WTC11 (cell line): ENCODE measurements at regions not wholly inside any gene's neighbourhood (a gene's known extent, or its start where the extent isn't known, plus 50 kb on each side); places are given as distances from the start of the nearest gene placed in this dataset.

Experiments
- ATAC-seq: fragments of 200-7000 bp; cut with Tn5 transposase; 2 replicates; pipeline ENCODE4 v1.10.0; 2021; ENCODE audit warnings: mild to moderate bottlenecking, moderate library complexity
- CTCF ChIA-PET: fragments of 300-600 bp; sonication (Branson Sonifier 250); formaldehyde crosslinking; loops from one replicate; lab custom pipeline; 2021; ENCODE audit warnings: antibody characterized with exemption; lab: Charles Lee
- POLR2A ChIA-PET: fragments of 350-600 bp; sonication (Branson Sonifier 250); formaldehyde crosslinking; loops from one replicate; lab custom pipeline; 2021; ENCODE audit warnings: antibody characterized with exemption; lab: Charles Lee
- DNase-seq: peaks from one replicate; pipeline ENCODE4 v3.0.0; 2021; ENCODE audit warnings: low spot score
- H3K27ac Mint-ChIP-seq: 2 replicates; pipeline ENCODE4 v1.8.0; 2021; ENCODE audit warnings: mixed read lengths
- H3K27me3 Mint-ChIP-seq: 2 replicates; pipeline ENCODE4 v1.8.0; 2021; ENCODE audit warnings: low read depth, mild to moderate bottlenecking, moderate library complexity, mixed read lengths
- H3K36me3 Mint-ChIP-seq: 2 replicates; pipeline ENCODE4 v1.8.0; 2021; ENCODE audit warnings: mixed read lengths
- H3K4me1 Mint-ChIP-seq: 2 replicates; pipeline ENCODE4 v1.8.0; 2022; ENCODE audit warnings: mixed read lengths
- H3K4me3 Mint-ChIP-seq: 2 replicates; pipeline ENCODE4 v1.8.0; 2021; ENCODE audit warnings: mild to moderate bottlenecking, moderate library complexity, mixed read lengths
- H3K9me3 Mint-ChIP-seq: 2 replicates; pipeline ENCODE4 v1.8.0; 2021; ENCODE audit warnings: mixed read lengths
- CREB1 ChIP-seq: sonication (generic); formaldehyde crosslinking; IDR thresholded peaks from 2 replicates; pipeline ENCODE4 v1.8.0; 2023; ENCODE audit warnings: mild to moderate bottlenecking, missing genetic modification reagents
- FOXJ3 ChIP-seq: sonication (generic); formaldehyde crosslinking; IDR thresholded peaks from 2 replicates; pipeline ENCODE4 v1.9.0; 2021; ENCODE audit warnings: missing genetic modification reagents, mild to moderate bottlenecking, borderline replicate concordance
- GABPB1 ChIP-seq: sonication (generic); formaldehyde crosslinking; IDR thresholded peaks from 2 replicates; pipeline ENCODE4 v1.8.1; 2023; ENCODE audit warnings: mild to moderate bottlenecking, missing genetic modification reagents
- MXD4 ChIP-seq: fragments of 250-450 bp; sonication (Bioruptor Pico); IDR thresholded peaks from 2 replicates; pipeline ENCODE4 v1.8.0; 2021; ENCODE audit warnings: mild to moderate bottlenecking, moderate library complexity, borderline replicate concordance
- NR1H2 ChIP-seq: sonication (generic); formaldehyde crosslinking; IDR thresholded peaks from 2 replicates; pipeline ENCODE4 v1.9.0; 2021; ENCODE audit warnings: mild to moderate bottlenecking, moderate library complexity, missing genetic modification reagents
- TCF7 ChIP-seq: sonication (generic); formaldehyde crosslinking; IDR thresholded peaks from 2 replicates; pipeline ENCODE4 v1.8.0; 2022; ENCODE audit warnings: mild to moderate bottlenecking, low read depth, missing genetic modification reagents, moderate library complexity
- ZBTB21 ChIP-seq: sonication (generic); formaldehyde crosslinking; IDR thresholded peaks from 2 replicates; pipeline ENCODE4 v1.8.1; 2023; ENCODE audit warnings: mild to moderate bottlenecking, missing genetic modification reagents, borderline replicate concordance
- ZNF138 ChIP-seq: sonication (generic); formaldehyde crosslinking; conservative IDR thresholded peaks from 2 replicates; pipeline ENCODE4 v1.8.1; 2022; ENCODE audit warnings: mild to moderate bottlenecking, moderate library complexity, missing genetic modification reagents
- ZNF219 ChIP-seq: sonication (generic); formaldehyde crosslinking; IDR thresholded peaks from 2 replicates; pipeline ENCODE4 v1.8.0; 2023; ENCODE audit warnings: missing genetic modification reagents, mild to moderate bottlenecking, borderline replicate concordance
- ZNF317 ChIP-seq: sonication (generic); formaldehyde crosslinking; IDR thresholded peaks from 2 replicates; pipeline ENCODE4 v1.8.1; 2023; ENCODE audit warnings: low read depth, mild to moderate bottlenecking, moderate library complexity, missing genetic modification reagents, borderline replicate concordance
- ZNF423 ChIP-seq: fragments of 250-450 bp; sonication (Bioruptor Pico); IDR thresholded peaks from 2 replicates; pipeline ENCODE4 v2.1.2; 2022; ENCODE audit warnings: mild to moderate bottlenecking, moderate library complexity
- TF ChIP-seq, protein P1 (sequence below): sonication (generic); formaldehyde crosslinking; IDR thresholded peaks from 2 replicates; pipeline ENCODE4 v1.8.1; 2022; ENCODE audit warnings: mild to moderate bottlenecking, moderate library complexity, missing genetic modification reagents
- TF ChIP-seq, protein P2 (sequence below): fragments of 250-450 bp; sonication (Bioruptor Pico); IDR thresholded peaks from 2 replicates; pipeline ENCODE4 v1.8.0; 2021; ENCODE audit warnings: mild to moderate bottlenecking
- TF ChIP-seq, protein P3 (sequence below): sonication (generic); formaldehyde crosslinking; IDR thresholded peaks from 2 replicates; pipeline ENCODE4 v1.8.1; 2023; ENCODE audit warnings: mild to moderate bottlenecking, missing genetic modification reagents
- TF ChIP-seq, protein P4 (sequence below): sonication (generic); formaldehyde crosslinking; IDR thresholded peaks from 2 replicates; pipeline ENCODE4 v1.8.0; 2022; ENCODE audit warnings: mild to moderate bottlenecking, missing genetic modification reagents
- TF ChIP-seq, protein P5 (sequence below): sonication (generic); formaldehyde crosslinking; IDR thresholded peaks from 2 replicates; pipeline ENCODE4 v1.8.1; 2022; ENCODE audit warnings: missing genetic modification reagents, borderline replicate concordance
- TF ChIP-seq, protein P6 (sequence below): fragments of 250-450 bp; sonication (Bioruptor Pico); IDR thresholded peaks from 2 replicates; pipeline ENCODE4 v1.9.0; 2021; ENCODE audit warnings: mild to moderate bottlenecking
- TF ChIP-seq, protein P7 (sequence below): fragments of 250-450 bp; sonication (Bioruptor Pico); IDR thresholded peaks from 2 replicates; pipeline ENCODE4 v1.9.0; 2021; ENCODE audit warnings: mild to moderate bottlenecking, borderline replicate concordance
- TF ChIP-seq, protein P8 (sequence below): sonication (generic); formaldehyde crosslinking; IDR thresholded peaks from 2 replicates; pipeline ENCODE4 v1.8.1; 2023; ENCODE audit warnings: mild to moderate bottlenecking, missing genetic modification reagents

DNA sequence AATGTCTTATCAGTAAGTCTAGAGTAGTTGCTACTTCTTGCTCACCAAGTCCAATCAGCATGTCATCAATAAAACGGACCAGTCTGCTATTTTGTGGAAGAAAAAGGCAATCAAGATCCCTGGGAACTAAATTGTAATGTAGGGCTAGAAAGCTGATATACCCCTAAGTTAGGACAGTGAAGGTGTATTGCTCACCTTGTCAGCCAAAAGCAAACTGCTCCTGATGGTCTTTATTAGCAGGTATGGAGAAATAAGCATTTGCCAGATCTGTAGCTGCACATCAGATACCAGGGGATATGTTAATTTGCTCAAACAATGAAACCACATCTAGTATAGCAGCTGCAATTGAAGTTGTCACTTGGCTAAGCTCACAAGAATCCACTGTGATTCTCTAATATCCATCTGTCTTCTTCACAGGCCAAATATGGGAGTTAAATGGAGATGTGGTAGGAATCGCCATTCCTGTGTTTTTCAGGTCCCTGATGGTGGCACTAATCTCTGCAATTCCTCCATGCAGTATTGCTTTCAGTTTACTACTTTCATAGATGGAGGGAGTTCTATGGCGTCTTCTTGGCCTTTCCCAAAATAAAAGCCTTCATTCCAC, 75.0 kb downstream of the TMEM237 start:
- TF ChIP-seq NR1H2 (CRISPR knock-in tag) (no peak), ZBTB21 (no peak), TCF7 (CRISPR knock-in tag) (no peak), ZNF138 (no peak), MXD4 (CRISPR knock-in tag) (no peak), ZNF317 (CRISPR knock-in tag) (no peak), FOXJ3 (CRISPR knock-in tag) (no peak), CREB1 (no peak), ZNF423 (CRISPR knock-in tag) (no peak), GABPB1 (CRISPR knock-in tag) (no peak), ZNF219 (CRISPR knock-in tag) (no peak)
- TF ChIP-seq, protein P1, sequence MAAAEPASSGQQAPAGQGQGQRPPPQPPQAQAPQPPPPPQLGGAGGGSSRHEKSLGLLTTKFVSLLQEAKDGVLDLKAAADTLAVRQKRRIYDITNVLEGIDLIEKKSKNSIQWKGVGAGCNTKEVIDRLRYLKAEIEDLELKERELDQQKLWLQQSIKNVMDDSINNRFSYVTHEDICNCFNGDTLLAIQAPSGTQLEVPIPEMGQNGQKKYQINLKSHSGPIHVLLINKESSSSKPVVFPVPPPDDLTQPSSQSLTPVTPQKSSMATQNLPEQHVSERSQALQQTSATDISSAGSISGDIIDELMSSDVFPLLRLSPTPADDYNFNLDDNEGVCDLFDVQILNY (CRISPR knock-in tag), result no peak
- TF ChIP-seq, protein P2, sequence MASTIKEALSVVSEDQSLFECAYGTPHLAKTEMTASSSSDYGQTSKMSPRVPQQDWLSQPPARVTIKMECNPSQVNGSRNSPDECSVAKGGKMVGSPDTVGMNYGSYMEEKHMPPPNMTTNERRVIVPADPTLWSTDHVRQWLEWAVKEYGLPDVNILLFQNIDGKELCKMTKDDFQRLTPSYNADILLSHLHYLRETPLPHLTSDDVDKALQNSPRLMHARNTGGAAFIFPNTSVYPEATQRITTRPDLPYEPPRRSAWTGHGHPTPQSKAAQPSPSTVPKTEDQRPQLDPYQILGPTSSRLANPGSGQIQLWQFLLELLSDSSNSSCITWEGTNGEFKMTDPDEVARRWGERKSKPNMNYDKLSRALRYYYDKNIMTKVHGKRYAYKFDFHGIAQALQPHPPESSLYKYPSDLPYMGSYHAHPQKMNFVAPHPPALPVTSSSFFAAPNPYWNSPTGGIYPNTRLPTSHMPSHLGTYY (CRISPR knock-in tag), result no peak
- TF ChIP-seq, protein P3, sequence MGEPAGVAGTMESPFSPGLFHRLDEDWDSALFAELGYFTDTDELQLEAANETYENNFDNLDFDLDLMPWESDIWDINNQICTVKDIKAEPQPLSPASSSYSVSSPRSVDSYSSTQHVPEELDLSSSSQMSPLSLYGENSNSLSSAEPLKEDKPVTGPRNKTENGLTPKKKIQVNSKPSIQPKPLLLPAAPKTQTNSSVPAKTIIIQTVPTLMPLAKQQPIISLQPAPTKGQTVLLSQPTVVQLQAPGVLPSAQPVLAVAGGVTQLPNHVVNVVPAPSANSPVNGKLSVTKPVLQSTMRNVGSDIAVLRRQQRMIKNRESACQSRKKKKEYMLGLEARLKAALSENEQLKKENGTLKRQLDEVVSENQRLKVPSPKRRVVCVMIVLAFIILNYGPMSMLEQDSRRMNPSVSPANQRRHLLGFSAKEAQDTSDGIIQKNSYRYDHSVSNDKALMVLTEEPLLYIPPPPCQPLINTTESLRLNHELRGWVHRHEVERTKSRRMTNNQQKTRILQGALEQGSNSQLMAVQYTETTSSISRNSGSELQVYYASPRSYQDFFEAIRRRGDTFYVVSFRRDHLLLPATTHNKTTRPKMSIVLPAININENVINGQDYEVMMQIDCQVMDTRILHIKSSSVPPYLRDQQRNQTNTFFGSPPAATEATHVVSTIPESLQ (CRISPR knock-in tag), result no peak
- TF ChIP-seq, protein P4, sequence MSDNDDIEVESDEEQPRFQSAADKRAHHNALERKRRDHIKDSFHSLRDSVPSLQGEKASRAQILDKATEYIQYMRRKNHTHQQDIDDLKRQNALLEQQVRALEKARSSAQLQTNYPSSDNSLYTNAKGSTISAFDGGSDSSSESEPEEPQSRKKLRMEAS (CRISPR knock-in tag), result no peak
- TF ChIP-seq, protein P5, sequence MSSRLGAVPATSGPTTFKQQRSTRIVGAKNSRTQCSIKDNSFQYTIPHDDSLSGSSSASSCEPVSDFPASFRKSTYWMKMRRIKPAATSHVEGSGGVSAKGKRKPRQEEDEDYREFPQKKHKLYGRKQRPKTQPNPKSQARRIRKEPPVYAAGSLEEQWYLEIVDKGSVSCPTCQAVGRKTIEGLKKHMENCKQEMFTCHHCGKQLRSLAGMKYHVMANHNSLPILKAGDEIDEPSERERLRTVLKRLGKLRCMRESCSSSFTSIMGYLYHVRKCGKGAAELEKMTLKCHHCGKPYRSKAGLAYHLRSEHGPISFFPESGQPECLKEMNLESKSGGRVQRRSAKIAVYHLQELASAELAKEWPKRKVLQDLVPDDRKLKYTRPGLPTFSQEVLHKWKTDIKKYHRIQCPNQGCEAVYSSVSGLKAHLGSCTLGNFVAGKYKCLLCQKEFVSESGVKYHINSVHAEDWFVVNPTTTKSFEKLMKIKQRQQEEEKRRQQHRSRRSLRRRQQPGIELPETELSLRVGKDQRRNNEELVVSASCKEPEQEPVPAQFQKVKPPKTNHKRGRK (CRISPR knock-in tag), result no peak
- TF ChIP-seq, protein P6, sequence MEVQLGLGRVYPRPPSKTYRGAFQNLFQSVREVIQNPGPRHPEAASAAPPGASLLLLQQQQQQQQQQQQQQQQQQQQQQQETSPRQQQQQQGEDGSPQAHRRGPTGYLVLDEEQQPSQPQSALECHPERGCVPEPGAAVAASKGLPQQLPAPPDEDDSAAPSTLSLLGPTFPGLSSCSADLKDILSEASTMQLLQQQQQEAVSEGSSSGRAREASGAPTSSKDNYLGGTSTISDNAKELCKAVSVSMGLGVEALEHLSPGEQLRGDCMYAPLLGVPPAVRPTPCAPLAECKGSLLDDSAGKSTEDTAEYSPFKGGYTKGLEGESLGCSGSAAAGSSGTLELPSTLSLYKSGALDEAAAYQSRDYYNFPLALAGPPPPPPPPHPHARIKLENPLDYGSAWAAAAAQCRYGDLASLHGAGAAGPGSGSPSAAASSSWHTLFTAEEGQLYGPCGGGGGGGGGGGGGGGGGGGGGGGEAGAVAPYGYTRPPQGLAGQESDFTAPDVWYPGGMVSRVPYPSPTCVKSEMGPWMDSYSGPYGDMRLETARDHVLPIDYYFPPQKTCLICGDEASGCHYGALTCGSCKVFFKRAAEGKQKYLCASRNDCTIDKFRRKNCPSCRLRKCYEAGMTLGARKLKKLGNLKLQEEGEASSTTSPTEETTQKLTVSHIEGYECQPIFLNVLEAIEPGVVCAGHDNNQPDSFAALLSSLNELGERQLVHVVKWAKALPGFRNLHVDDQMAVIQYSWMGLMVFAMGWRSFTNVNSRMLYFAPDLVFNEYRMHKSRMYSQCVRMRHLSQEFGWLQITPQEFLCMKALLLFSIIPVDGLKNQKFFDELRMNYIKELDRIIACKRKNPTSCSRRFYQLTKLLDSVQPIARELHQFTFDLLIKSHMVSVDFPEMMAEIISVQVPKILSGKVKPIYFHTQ (CRISPR knock-in tag), result no peak
- TF ChIP-seq, protein P7, sequence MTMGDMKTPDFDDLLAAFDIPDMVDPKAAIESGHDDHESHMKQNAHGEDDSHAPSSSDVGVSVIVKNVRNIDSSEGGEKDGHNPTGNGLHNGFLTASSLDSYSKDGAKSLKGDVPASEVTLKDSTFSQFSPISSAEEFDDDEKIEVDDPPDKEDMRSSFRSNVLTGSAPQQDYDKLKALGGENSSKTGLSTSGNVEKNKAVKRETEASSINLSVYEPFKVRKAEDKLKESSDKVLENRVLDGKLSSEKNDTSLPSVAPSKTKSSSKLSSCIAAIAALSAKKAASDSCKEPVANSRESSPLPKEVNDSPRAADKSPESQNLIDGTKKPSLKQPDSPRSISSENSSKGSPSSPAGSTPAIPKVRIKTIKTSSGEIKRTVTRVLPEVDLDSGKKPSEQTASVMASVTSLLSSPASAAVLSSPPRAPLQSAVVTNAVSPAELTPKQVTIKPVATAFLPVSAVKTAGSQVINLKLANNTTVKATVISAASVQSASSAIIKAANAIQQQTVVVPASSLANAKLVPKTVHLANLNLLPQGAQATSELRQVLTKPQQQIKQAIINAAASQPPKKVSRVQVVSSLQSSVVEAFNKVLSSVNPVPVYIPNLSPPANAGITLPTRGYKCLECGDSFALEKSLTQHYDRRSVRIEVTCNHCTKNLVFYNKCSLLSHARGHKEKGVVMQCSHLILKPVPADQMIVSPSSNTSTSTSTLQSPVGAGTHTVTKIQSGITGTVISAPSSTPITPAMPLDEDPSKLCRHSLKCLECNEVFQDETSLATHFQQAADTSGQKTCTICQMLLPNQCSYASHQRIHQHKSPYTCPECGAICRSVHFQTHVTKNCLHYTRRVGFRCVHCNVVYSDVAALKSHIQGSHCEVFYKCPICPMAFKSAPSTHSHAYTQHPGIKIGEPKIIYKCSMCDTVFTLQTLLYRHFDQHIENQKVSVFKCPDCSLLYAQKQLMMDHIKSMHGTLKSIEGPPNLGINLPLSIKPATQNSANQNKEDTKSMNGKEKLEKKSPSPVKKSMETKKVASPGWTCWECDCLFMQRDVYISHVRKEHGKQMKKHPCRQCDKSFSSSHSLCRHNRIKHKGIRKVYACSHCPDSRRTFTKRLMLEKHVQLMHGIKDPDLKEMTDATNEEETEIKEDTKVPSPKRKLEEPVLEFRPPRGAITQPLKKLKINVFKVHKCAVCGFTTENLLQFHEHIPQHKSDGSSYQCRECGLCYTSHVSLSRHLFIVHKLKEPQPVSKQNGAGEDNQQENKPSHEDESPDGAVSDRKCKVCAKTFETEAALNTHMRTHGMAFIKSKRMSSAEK (CRISPR knock-in tag), result no peak
- TF ChIP-seq, protein P8, sequence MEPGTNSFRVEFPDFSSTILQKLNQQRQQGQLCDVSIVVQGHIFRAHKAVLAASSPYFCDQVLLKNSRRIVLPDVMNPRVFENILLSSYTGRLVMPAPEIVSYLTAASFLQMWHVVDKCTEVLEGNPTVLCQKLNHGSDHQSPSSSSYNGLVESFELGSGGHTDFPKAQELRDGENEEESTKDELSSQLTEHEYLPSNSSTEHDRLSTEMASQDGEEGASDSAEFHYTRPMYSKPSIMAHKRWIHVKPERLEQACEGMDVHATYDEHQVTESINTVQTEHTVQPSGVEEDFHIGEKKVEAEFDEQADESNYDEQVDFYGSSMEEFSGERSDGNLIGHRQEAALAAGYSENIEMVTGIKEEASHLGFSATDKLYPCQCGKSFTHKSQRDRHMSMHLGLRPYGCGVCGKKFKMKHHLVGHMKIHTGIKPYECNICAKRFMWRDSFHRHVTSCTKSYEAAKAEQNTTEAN (CRISPR knock-in tag), result no peak
- no peak for DNase-seq
- H3K4me3 Mint-ChIP-seq, result no peak overlapping the region
- no peak overlapping the region for H3K27ac Mint-ChIP-seq
- H3K36me3 Mint-ChIP-seq, result 0 out of 2 replicates have a peak, but pooled peaks cover 3% of the 10 kb centered on the region
- no peaks in the 10 kb centered on the region; the same call in 1 of the 2 replicates for H3K27me3 Mint-ChIP-seq
- ATAC-seq, result no peak
- H3K9me3 Mint-ChIP-seq, result peaks cover 4% of the 10 kb centered on the region
- H3K4me1 Mint-ChIP-seq, result no peaks in the 10 kb centered on the region
- ChIA-PET POLR2A (no interaction called here), CTCF (no interaction called here)
